ENCODE measurements at regions not wholly inside any gene's neighbourhood (a gene's known extent, or its start where the extent isn't known, plus 50 kb on each side); places are given as distances from the start of the nearest gene placed in this dataset.
A peak's percentile ranks its signal among the peaks of the same experiment; 100 is the strongest.

- peak; percentile 5; the same call in 1 of the 3 replicates for ATAC-seq
Measured at GRCh38 chr21:34201481-34201858, 128.1 kb downstream of the MRPS6 start.

DNA sequence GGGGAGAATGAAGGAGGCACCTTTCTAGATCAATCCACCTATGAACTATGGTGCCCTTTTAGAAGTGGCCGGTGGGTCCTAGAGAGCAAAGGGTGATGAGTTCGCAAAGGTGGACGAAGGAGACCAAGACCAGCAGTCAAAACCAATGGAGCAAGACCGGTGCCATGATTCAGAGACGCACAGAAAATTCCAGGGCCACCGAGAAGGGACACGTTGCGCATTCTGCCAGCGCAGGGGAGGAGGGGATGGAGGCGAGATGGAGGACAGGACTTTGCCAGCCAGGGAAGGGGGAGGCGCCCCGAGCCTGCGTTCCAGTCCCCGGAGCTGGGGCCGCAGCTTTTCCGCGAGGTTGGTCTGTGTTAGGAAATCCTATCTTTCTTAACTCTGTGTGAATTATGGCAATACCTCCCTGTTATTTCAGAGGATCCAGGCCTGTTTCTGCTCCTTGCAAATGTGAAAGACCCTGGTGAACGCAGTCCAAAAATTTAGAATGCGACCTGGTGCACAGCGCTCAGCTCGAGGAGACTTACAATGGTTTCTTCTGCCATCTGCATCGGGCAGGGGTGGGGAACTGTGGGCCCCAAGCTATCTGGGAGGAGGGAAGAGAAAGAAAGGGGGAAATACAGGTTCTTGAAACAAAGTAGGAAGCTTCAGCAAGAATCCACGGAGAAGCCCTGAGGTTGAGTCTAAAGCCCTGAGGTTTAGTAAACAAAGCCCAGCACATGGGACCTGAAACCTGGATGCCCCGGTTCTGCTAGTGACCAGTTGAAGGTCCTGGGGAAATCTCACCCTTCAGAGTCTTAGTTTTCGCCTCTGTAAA lies 129.4 kb downstream of the MRPS6 start:
- ATAC-seq, result peak; percentile 5; the same call in 2 of the 3 replicates
- no peak for TF ChIP-seq SNAI2 (CRISPR knock-in tag; IDR thresholded peaks at IDR 0.05)
- TF ChIP-seq ZC3H10 (CRISPR knock-in tag; IDR thresholded peaks at IDR 0.05), result no peak
- no peak for TF ChIP-seq TCF4 (CRISPR knock-in tag; IDR thresholded peaks at IDR 0.05; ENCODE audit: borderline replicate concordance)
- TF ChIP-seq, protein P1, sequence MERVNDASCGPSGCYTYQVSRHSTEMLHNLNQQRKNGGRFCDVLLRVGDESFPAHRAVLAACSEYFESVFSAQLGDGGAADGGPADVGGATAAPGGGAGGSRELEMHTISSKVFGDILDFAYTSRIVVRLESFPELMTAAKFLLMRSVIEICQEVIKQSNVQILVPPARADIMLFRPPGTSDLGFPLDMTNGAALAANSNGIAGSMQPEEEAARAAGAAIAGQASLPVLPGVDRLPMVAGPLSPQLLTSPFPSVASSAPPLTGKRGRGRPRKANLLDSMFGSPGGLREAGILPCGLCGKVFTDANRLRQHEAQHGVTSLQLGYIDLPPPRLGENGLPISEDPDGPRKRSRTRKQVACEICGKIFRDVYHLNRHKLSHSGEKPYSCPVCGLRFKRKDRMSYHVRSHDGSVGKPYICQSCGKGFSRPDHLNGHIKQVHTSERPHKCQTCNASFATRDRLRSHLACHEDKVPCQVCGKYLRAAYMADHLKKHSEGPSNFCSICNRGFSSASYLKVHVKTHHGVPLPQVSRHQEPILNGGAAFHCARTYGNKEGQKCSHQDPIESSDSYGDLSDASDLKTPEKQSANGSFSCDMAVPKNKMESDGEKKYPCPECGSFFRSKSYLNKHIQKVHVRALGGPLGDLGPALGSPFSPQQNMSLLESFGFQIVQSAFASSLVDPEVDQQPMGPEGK (CRISPR knock-in tag; IDR thresholded peaks at IDR 0.05; ENCODE audit: borderline replicate concordance), result no peak
- TF ChIP-seq CSDC2 (CRISPR knock-in tag; IDR thresholded peaks at IDR 0.05), result no peak
- TF ChIP-seq, protein P2, sequence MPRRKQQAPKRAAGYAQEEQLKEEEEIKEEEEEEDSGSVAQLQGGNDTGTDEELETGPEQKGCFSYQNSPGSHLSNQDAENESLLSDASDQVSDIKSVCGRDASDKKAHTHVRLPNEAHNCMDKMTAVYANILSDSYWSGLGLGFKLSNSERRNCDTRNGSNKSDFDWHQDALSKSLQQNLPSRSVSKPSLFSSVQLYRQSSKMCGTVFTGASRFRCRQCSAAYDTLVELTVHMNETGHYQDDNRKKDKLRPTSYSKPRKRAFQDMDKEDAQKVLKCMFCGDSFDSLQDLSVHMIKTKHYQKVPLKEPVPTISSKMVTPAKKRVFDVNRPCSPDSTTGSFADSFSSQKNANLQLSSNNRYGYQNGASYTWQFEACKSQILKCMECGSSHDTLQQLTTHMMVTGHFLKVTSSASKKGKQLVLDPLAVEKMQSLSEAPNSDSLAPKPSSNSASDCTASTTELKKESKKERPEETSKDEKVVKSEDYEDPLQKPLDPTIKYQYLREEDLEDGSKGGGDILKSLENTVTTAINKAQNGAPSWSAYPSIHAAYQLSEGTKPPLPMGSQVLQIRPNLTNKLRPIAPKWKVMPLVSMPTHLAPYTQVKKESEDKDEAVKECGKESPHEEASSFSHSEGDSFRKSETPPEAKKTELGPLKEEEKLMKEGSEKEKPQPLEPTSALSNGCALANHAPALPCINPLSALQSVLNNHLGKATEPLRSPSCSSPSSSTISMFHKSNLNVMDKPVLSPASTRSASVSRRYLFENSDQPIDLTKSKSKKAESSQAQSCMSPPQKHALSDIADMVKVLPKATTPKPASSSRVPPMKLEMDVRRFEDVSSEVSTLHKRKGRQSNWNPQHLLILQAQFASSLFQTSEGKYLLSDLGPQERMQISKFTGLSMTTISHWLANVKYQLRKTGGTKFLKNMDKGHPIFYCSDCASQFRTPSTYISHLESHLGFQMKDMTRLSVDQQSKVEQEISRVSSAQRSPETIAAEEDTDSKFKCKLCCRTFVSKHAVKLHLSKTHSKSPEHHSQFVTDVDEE (CRISPR knock-in tag; IDR thresholded peaks at IDR 0.05), result no peak
- TF ChIP-seq, protein P3, sequence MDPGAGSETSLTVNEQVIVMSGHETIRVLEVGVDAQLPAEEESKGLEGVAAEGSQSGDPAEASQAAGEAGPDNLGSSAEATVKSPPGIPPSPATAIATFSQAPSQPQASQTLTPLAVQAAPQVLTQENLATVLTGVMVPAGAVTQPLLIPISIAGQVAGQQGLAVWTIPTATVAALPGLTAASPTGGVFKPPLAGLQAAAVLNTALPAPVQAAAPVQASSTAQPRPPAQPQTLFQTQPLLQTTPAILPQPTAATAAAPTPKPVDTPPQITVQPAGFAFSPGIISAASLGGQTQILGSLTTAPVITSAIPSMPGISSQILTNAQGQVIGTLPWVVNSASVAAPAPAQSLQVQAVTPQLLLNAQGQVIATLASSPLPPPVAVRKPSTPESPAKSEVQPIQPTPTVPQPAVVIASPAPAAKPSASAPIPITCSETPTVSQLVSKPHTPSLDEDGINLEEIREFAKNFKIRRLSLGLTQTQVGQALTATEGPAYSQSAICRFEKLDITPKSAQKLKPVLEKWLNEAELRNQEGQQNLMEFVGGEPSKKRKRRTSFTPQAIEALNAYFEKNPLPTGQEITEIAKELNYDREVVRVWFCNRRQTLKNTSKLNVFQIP (CRISPR knock-in tag; IDR thresholded peaks at IDR 0.05; ENCODE audit: borderline replicate concordance, low read depth), result no peak
- no peak for TF ChIP-seq ZNF8 (CRISPR knock-in tag; IDR thresholded peaks at IDR 0.05)
- no peak for TF ChIP-seq ZFP3 (CRISPR knock-in tag; IDR thresholded peaks at IDR 0.05)
- no peak for TF ChIP-seq GLIS3 (CRISPR knock-in tag; IDR thresholded peaks at IDR 0.05)
- no peak for TF ChIP-seq RARB (CRISPR knock-in tag; IDR thresholded peaks at IDR 0.05)
- TF ChIP-seq TOX (CRISPR knock-in tag; IDR thresholded peaks at IDR 0.05; ENCODE audit: borderline replicate concordance), result no peak
- no peak for TF ChIP-seq BACH2 (CRISPR knock-in tag; IDR thresholded peaks at IDR 0.05; ENCODE audit: borderline replicate concordance)
- TF ChIP-seq ARNTL (CRISPR knock-in tag; IDR thresholded peaks at IDR 0.05; ENCODE audit: borderline replicate concordance, low read depth), result no peak
- TF ChIP-seq PPARA (CRISPR knock-in tag; IDR thresholded peaks at IDR 0.05; ENCODE audit: borderline replicate concordance), result no peak
- TF ChIP-seq OSR1 (CRISPR knock-in tag; IDR thresholded peaks at IDR 0.05), result no peak
- no peak for TF ChIP-seq ISL1 (CRISPR knock-in tag; IDR thresholded peaks at IDR 0.05)
- TF ChIP-seq CSRNP3 (CRISPR knock-in tag; IDR thresholded peaks at IDR 0.05), result no peak
- TF ChIP-seq ZNF565 (CRISPR knock-in tag; conservative IDR thresholded peaks at IDR 0.05; ENCODE audit: low read depth), result no peak

More at GRCh38 chr21:34201481-34201858, 128.1 kb downstream of the MRPS6 start:
- TF ChIP-seq ZC3H10 (CRISPR knock-in tag; IDR thresholded peaks at IDR 0.05) (no peak), TCF4 (CRISPR knock-in tag; IDR thresholded peaks at IDR 0.05; ENCODE audit: borderline replicate concordance) (no peak), TOX (CRISPR knock-in tag; IDR thresholded peaks at IDR 0.05; ENCODE audit: borderline replicate concordance) (no peak), OSR1 (CRISPR knock-in tag; IDR thresholded peaks at IDR 0.05) (no peak)

DNA sequence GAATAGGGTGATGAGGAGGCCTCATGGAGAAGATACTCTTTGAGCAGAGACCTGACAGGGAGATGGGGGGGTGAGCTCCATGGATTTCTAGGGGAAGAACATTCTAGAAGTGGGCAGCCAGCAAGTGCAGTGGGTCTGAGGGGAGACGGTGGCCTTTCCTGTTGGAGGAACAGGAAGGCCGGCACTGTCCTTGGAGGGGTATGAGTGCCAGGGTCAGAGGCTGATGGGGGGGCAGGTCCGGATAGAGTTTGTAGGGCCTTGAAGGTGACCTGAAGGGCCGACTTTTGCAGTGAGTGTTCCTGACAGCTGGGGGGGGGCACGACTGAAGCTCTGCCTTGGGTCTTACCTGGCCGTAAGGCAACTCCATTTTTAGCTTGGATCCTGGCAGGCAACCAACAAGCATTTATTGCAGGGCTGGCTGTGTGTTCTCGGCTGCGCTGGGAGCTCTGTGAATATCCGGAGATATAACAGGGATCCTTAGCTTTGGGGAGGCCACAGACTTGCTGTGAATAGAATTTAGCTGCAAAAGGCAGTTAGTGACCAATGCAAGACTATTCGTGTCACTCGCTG lies 130.6 kb downstream of the MRPS6 start:
- ATAC-seq, result no peak
- no peak for TF ChIP-seq ZFP3 (CRISPR knock-in tag; IDR thresholded peaks at IDR 0.05)
- no peak for TF ChIP-seq ESRRG (CRISPR knock-in tag; IDR thresholded peaks at IDR 0.05)
- TF ChIP-seq SNAI2 (CRISPR knock-in tag; IDR thresholded peaks at IDR 0.05), result no peak
- no peak for TF ChIP-seq ZFP30 (CRISPR knock-in tag; IDR thresholded peaks at IDR 0.05)
- TF ChIP-seq, protein P2 (CRISPR knock-in tag; IDR thresholded peaks at IDR 0.05), result no peak
- no peak for TF ChIP-seq RARB (CRISPR knock-in tag; IDR thresholded peaks at IDR 0.05)
- TF ChIP-seq PPARA (CRISPR knock-in tag; IDR thresholded peaks at IDR 0.05; ENCODE audit: borderline replicate concordance), result no peak
- TF ChIP-seq BACH2 (CRISPR knock-in tag; IDR thresholded peaks at IDR 0.05; ENCODE audit: borderline replicate concordance), result no peak
- no peak for TF ChIP-seq ZC3H10 (CRISPR knock-in tag; IDR thresholded peaks at IDR 0.05)
- TF ChIP-seq, protein P1 (CRISPR knock-in tag; IDR thresholded peaks at IDR 0.05; ENCODE audit: borderline replicate concordance), result no peak

All from SK-N-SH treated with all-trans-retinoic acid at 6 μM for 48 hours (cell line).